Peyer's patch (tissue), 4 donors: ENCODE measurements at regions not wholly inside any gene's neighbourhood (a gene's known extent, or its start where the extent isn't known, plus 50 kb on each side); places are given as distances from the start of the nearest gene placed in this dataset.

Source experiments
- DNase-seq, 3 donors: peaks; one replicate each; pipeline ENCODE4 v3.0.0-alpha.2; 2017 to 2019
- H3K27ac ChIP-seq, 4 donors: fragments of 200-600 bp; sonication (generic); one replicate each; pipeline ENCODE4 v1.5.1; 2016 to 2019
- H3K27me3 ChIP-seq, 2 donors: fragments of 200-600 bp; sonication (generic); one replicate each; pipeline ENCODE4 v1.5.1; 2019
- H3K36me3 ChIP-seq, 3 donors: fragments of 200-600 bp; sonication (generic); one replicate each; pipeline ENCODE4 v1.5.1; 2016 to 2019
- H3K4me1 ChIP-seq, 4 donors: fragments of 200-600 bp; sonication (generic); one replicate each; pipeline ENCODE4 v1.5.1; 2016 to 2019
- H3K4me3 ChIP-seq, 4 donors: fragments of 200-600 bp; sonication (generic); 1 replicate in 3 of 4; 2 replicates in 1 of 4; pipeline ENCODE4 v1.5.1; 2016 to 2019; ENCODE audit warnings: mild to moderate bottlenecking in 1 of 4
- H3K9me3 ChIP-seq, 4 donors: fragments of 200-600 bp; sonication (generic); one replicate each; pipeline ENCODE4 v1.5.1; 2016 to 2019; ENCODE audit warnings: mild to moderate bottlenecking in 1 of 4
- CTCF ChIP-seq, 6 experiments: fragments of 450-650 bp in 4 of 6; fragments of 200-600 bp in 2 of 6; sonication (generic) in 1 of 6; IDR thresholded peaks; one replicate each; pipeline ENCODE4 v1.5.1; 2017 to 2019; ENCODE audit warnings: antibody characterized with exemption in 6 of 6, mild to moderate bottlenecking in 3 of 6, moderate library complexity in 1 of 6
- POLR2A ChIP-seq, 2 donors: fragments of 450-650 bp; IDR thresholded peaks; one replicate each; pipeline ENCODE4 v1.5.1; 2017; ENCODE audit warnings: antibody characterized with exemption in 2 of 2, mild to moderate bottlenecking in 2 of 2, moderate library complexity in 2 of 2

- Histone ChIP-seq H3K4me3 (peak overlapping the region; percentile 52 to 75 (median 62)), H3K27me3 (no peaks in the 10 kb centered on the region), H3K36me3 (no peaks in the 10 kb centered on the region), H3K9me3 (no peaks in the 10 kb centered on the region), H3K27ac (peak overlapping the region in 3 of 4 donors; percentile 42 to 64 (median 64)), H3K4me1 (peaks cover 0 to 17% (median 7%) of the 10 kb centered on the region in 4 donors)
- DNase-seq, result peak in 1 of 3 donors; percentile 39
- no peak for TF ChIP-seq CTCF (IDR thresholded peaks at IDR 0.05)
- TF ChIP-seq POLR2A (IDR thresholded peaks at IDR 0.05), result no peak
Measured at GRCh38 chr22:49656291-49656851, 171.3 kb downstream of the BRD1 start.

DNA sequence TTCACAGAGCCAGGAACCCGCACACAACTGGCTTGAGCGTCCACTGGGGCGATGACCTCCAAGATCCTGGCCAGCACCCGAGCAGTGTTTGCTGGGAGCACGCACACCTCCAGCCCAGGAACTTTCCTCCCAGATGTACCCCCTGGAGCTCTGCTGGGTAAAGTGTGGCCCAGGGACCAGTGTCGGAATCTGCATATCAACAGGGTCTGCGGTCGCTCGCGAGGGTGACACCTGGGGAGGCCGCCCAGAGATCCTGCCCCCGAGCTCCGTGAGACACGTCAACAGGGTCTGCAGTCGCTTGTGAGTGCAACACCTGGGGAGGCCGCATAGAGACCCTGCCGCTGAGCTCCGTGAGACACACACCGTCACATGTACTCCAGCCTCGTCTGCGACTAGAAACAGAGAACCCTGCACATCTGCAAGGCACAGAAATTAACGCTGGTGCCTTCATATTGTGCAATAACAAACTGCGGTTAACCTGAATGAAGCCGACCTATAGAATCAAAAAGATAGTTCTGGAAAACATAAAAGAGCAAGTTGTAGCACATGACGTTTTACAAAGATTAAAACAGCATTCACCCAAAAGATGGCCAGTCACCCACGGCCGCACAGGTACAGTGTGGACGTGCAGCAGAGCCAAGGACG lies 172.4 kb downstream of the BRD1 start:
- Histone ChIP-seq H3K36me3 (no peaks in the 10 kb centered on the region), H3K27ac (no peak overlapping the region), H3K4me3 (peak overlapping the region in 1 of 4 donors; percentile 57), H3K9me3 (no peaks in the 10 kb centered on the region), H3K27me3 (no peaks in the 10 kb centered on the region), H3K4me1 (peaks cover 0 to 17% (median 7%) of the 10 kb centered on the region in 4 donors)
- DNase-seq, result peak in 1 of 3 donors; percentile 14
- no peak for TF ChIP-seq CTCF (IDR thresholded peaks at IDR 0.05)
- TF ChIP-seq POLR2A (IDR thresholded peaks at IDR 0.05), result no peak

GRCh38 chr22:49650336-49651241 lies 177.1 kb downstream of the BRD1 start:
- H3K9me3 ChIP-seq, result no peaks in the 10 kb centered on the region
- no peak overlapping the region for H3K4me3 ChIP-seq
- no peak for DNase-seq
- no peak overlapping the region for H3K27ac ChIP-seq
- peaks cover 0 to 6% (median under 1%) of the 10 kb centered on the region in 4 donors for H3K4me1 ChIP-seq
- TF ChIP-seq CTCF (IDR thresholded peaks at IDR 0.05), result no peak
- H3K36me3 ChIP-seq, result no peaks in the 10 kb centered on the region
- no peaks in the 10 kb centered on the region for H3K27me3 ChIP-seq

DNA sequence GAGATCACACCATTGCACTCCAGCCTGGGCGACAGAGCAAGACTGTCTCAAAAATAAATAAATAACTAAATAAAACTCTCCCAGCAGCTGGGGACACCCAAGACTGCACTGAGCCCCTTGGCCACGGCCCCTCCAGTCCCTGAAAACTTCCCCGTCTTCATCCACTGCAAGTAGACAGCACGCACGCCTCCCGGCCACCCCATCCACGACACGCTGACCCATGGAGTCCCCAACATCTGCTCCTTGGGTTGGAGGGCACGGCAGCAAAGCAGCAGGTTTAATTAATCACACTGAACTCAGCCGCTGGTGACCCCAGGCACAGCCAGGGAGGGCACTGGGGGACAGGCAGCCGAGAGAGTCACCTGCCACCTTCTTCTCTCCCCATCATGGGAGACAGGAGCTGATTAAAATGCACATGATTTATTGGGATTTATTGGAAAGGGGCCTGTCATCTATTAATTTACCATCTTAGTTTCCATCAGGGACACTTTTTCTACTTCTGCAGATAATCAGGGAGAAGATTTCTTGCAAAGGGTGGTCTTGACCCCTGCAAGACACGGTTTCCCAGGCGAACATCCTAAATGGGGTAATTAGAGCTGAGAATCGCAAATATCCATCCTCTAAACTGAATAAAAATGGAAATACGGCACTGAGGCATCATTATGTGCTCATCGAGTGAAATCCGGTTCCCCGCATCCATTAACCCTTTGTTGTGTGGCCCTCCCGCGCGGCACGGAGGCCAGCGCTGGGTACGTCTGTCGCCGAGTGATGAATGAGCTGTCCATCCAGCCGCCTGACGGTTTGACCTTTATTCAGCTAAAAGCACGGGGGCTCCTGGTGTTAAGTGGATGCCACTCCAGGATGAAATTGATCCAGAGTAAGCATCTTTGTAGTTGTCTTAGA lies 178.3 kb downstream of the BRD1 start:
- DNase-seq, result no peak
- Histone ChIP-seq H3K4me3 (no peak overlapping the region), H3K9me3 (no peaks in the 10 kb centered on the region), H3K36me3 (no peaks in the 10 kb centered on the region), H3K27ac (no peak overlapping the region), H3K4me1 (no peaks in the 10 kb centered on the region), H3K27me3 (no peaks in the 10 kb centered on the region)
- no peak for TF ChIP-seq POLR2A (IDR thresholded peaks at IDR 0.05)
- TF ChIP-seq CTCF (IDR thresholded peaks at IDR 0.05), result no peak

GRCh38 chr22:49648053-49648452 lies 179.6 kb downstream of the BRD1 start:
- Histone ChIP-seq H3K36me3 (no peaks in the 10 kb centered on the region), H3K27me3 (no peaks in the 10 kb centered on the region), H3K9me3 (no peaks in the 10 kb centered on the region), H3K4me3 (no peak overlapping the region), H3K27ac (no peak overlapping the region), H3K4me1 (no peaks in the 10 kb centered on the region)
- TF ChIP-seq POLR2A (IDR thresholded peaks at IDR 0.05), result no peak
- no peak for TF ChIP-seq CTCF (IDR thresholded peaks at IDR 0.05)
- DNase-seq, result no peak
